GM03348 (cell line): ENCODE measurements at regions not wholly inside any gene's neighbourhood (a gene's known extent, or its start where the extent isn't known, plus 50 kb on each side); places are given as distances from the start of the nearest gene placed in this dataset.

ENCODE experiments used
- DNase-seq: peaks from one replicate; pipeline ENCODE4 v3.0.0; 2012; ENCODE audit warnings: low spot score

- no peak for DNase-seq
Measured at GRCh38 chr2:238963161-238963970, 115.5 kb downstream of the TWIST2 start.

- DNase-seq, result no peak
Measured at GRCh38 chr2:238963971-238964328, 116.1 kb downstream of the TWIST2 start.

GRCh38 chr2:238964544-238965067 lies 116.7 kb downstream of the TWIST2 start:
- DNase-seq, result no peak

GRCh38 chr2:238965371-238966071 lies 117.6 kb downstream of the TWIST2 start:
- no peak for DNase-seq

GRCh38 chr2:238966072-238966937 lies 118.4 kb downstream of the TWIST2 start:
- no peak for DNase-seq

- no peak for DNase-seq
Measured at GRCh38 chr2:238967031-238967977, 119.4 kb downstream of the TWIST2 start.

- DNase-seq, result no peak
Measured at GRCh38 chr2:238967978-238968360, 120.1 kb downstream of the TWIST2 start.

GRCh38 chr2:238968616-238969384 lies 120.9 kb downstream of the TWIST2 start:
- DNase-seq, result no peak

GRCh38 chr2:238969857-238970256 lies 122.0 kb downstream of the TWIST2 start:
- DNase-seq, result no peak

- peak; percentile 90 for DNase-seq
Measured at GRCh38 chr2:238970553-238971081, 122.7 kb downstream of the TWIST2 start.

- no peak for DNase-seq
Measured at GRCh38 chr2:238971318-238972145, 123.6 kb downstream of the TWIST2 start.

- DNase-seq, result no peak
Measured at GRCh38 chr2:238972146-238972445, 124.2 kb downstream of the TWIST2 start.

GRCh38 chr2:238973038-238973739 lies 125.3 kb downstream of the TWIST2 start:
- peak; percentile 78 for DNase-seq

- peak; percentile 52 for DNase-seq
Measured at GRCh38 chr2:238974081-238974480, 126.2 kb downstream of the TWIST2 start.

- DNase-seq, result peak; percentile 86
Measured at GRCh38 chr2:238974501-238975166, 126.7 kb downstream of the TWIST2 start.

- no peak for DNase-seq
Measured at GRCh38 chr2:238975408-238975807, 127.5 kb downstream of the TWIST2 start.

- no peak for DNase-seq
Measured at GRCh38 chr2:238978497-238978896, 130.6 kb downstream of the TWIST2 start.

- DNase-seq, result no peak
Measured at GRCh38 chr2:238979636-238980035, 131.8 kb downstream of the TWIST2 start.
